Ovary (tissue), 7 donors: ENCODE measurements at regions not wholly inside any gene's neighbourhood (a gene's known extent, or its start where the extent isn't known, plus 50 kb on each side); places are given as distances from the start of the nearest gene placed in this dataset.

ENCODE experiments used
- DNase-seq, 5 donors: peaks; one replicate each; pipeline ENCODE4 v3.0.0-alpha.2; 2019 to 2020
- H3K27ac ChIP-seq, 2 donors: fragments of 200-600 bp; one replicate each; pipeline versions ENCODE4 v1.5.1 to v1.8.0; 2019 to 2022
- H3K27me3 ChIP-seq: fragments of 200-600 bp; one replicate; pipeline ENCODE4 v1.8.0; 2022
- H3K36me3 ChIP-seq: fragments of 200-600 bp; sonication (generic); one replicate; pipeline ENCODE4 v1.5.1; 2019
- H3K4me1 ChIP-seq: one replicate; pipeline ENCODE4 v1.8.1; 2013; ENCODE audit warnings: mild to moderate bottlenecking, moderate library complexity; ENCODE audit not compliant: insufficient read depth
- H3K4me3 ChIP-seq: fragments of 200-600 bp; sonication (generic); one replicate; pipeline ENCODE4 v1.5.1; 2017
- H3K9me3 ChIP-seq, 2 donors: fragments of 200-600 bp in 1 of 2; sonication (generic) in 1 of 2; one replicate each; pipeline versions ENCODE4 v1.5.1 to v1.8.1; 2013 to 2019; ENCODE audit warnings: mild to moderate bottlenecking in 1 of 2, moderate library complexity in 1 of 2
- EP300 ChIP-seq: sonication (generic); formaldehyde crosslinking; IDR thresholded peaks from one replicate; pipeline ENCODE4 v1.6.1; 2017; ENCODE audit warnings: antibody characterized with exemption
- POLR2A ChIP-seq: fragments of 450-650 bp; IDR thresholded peaks from one replicate; pipeline ENCODE4 v1.6.1; 2017; ENCODE audit warnings: antibody characterized with exemption, mild to moderate bottlenecking, moderate library complexity
- WGBS, 3 donors: extraction: QIAGEN DNeasy Blood & Tissue Kit in 1 of 3; methylation state at CpG; one replicate each; pipeline versions ENCODE4 v1.1.5 to v1.1.7; 2013 to 2017; 5-methylcytosine and 5-hydroxymethylcytosine counted together
- intact Hi-C, 4 donors: fragments of 100-400 bp; cut with DNase I; formaldehyde crosslinking; loops; one replicate each; pipeline versions ENCODE4 v1.11.0 to v1.15.1; 2022 to 2023
- TF ChIP-seq, protein P1 (sequence below), 3 donors: fragments of 450-650 bp in 2 of 3; fragments of 200-600 bp in 1 of 3; IDR thresholded peaks; one replicate each; pipeline versions ENCODE4 v1.5.1 to v1.8.0; 2016 to 2022; ENCODE audit warnings: antibody characterized with exemption in 3 of 3, mild to moderate bottlenecking in 1 of 3
- donor health status: DM: no; HTN: no; CAD: no; lungs with moderate emphysema.
- donor health status: DM: no; HTN: no; CAD: no.
- donor health status: Bipolar disorder and iron deficiency.
- donor health status: DM: no; HTN: no; CAD: no.
- donor health status: DM: yes; HTN: yes; CAD: no.

DNA sequence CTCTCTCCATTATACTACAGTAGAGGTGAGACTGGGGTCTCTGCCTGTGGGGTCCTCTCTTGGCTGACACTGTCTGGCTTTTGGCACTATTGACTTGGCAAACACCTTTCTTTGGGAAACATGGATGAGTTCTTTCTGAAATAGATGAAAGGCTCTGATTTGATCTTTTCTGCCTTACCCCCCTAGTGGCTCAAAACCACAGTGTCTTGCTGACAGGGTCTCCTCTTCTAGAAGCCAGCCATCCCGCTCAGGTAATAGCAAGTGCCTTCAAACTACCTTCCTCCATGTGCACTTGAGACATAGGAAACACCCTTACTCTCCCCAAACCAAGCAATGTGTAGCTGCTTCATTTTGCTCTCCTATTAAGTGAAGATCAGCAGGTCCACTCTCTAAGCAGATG lies 260.4 kb downstream of the BRINP2 start:
- Histone ChIP-seq H3K36me3 (no peaks in the 10 kb centered on the region), H3K27me3 (no peaks in the 10 kb centered on the region), H3K27ac (no peak overlapping the region), H3K9me3 (no peaks in the 10 kb centered on the region), H3K4me1 (no peaks in the 10 kb centered on the region), H3K4me3 (no peak overlapping the region)
- 42 to 86% (median 52%) methylated on average over 1 of the region's 1 CpG for WGBS, 3 donors
- DNase-seq: no peak
- TF ChIP-seq EP300 (no peak), POLR2A (no peak)
- TF ChIP-seq, protein P1, sequence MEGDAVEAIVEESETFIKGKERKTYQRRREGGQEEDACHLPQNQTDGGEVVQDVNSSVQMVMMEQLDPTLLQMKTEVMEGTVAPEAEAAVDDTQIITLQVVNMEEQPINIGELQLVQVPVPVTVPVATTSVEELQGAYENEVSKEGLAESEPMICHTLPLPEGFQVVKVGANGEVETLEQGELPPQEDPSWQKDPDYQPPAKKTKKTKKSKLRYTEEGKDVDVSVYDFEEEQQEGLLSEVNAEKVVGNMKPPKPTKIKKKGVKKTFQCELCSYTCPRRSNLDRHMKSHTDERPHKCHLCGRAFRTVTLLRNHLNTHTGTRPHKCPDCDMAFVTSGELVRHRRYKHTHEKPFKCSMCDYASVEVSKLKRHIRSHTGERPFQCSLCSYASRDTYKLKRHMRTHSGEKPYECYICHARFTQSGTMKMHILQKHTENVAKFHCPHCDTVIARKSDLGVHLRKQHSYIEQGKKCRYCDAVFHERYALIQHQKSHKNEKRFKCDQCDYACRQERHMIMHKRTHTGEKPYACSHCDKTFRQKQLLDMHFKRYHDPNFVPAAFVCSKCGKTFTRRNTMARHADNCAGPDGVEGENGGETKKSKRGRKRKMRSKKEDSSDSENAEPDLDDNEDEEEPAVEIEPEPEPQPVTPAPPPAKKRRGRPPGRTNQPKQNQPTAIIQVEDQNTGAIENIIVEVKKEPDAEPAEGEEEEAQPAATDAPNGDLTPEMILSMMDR (IDR thresholded peaks at IDR 0.05): no peak
- intact Hi-C loops: no loop called here

DNA sequence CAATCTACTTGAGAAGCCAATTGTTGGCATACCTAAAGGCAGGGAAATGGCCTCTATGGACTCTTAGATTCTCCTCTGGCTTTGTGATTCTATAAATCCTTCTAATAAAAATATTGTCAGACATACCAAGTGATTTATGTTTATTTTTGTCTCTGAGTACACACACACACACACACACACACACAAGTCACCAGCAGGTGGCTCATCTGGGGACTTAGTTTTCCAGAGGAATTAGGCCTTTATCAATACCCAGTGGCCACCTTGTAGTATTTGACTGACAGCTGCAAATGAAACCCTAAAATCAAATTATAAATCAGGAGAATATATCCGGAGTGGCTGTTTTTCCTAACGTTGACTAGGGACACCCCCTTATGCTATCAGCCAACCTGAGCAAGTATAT lies 258.5 kb downstream of the BRINP2 start:
- Histone ChIP-seq H3K4me3 (no peak overlapping the region), H3K9me3 (no peaks in the 10 kb centered on the region), H3K4me1 (no peaks in the 10 kb centered on the region), H3K36me3 (no peaks in the 10 kb centered on the region), H3K27me3 (no peaks in the 10 kb centered on the region), H3K27ac (no peak overlapping the region)
- no peak for DNase-seq
- intact Hi-C loops: no loop called here
- WGBS, 3 donors: 66 to 76% (median 69%) methylated on average over 2 of the region's 2 CpGs
- TF ChIP-seq EP300 (no peak), POLR2A (no peak)
- TF ChIP-seq, protein P1 (IDR thresholded peaks at IDR 0.05): no peak

DNA sequence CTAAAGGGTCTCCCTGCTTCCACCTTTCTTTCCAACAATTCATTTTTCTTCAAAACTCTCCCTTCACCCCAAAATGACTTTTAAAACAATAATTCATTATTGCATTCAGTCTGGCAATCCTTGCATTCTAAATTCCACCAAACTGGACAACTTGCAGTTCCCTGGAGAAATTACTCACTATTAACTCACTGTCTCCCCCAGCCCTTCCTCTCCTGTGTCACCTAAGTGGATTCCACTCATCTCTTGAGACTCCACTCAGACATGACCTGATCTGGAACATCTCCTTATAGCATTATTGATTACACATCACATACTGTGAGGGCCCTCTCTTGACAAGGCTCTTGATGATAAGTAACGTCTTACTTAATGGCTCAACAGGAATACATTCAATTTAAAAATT lies 257.1 kb downstream of the BRINP2 start:
- Histone ChIP-seq H3K27me3 (no peaks in the 10 kb centered on the region), H3K4me3 (no peak overlapping the region), H3K4me1 (no peaks in the 10 kb centered on the region), H3K9me3 (no peaks in the 10 kb centered on the region), H3K36me3 (no peaks in the 10 kb centered on the region), H3K27ac (no peak overlapping the region)
- WGBS, 3 donors: 75 to 84% (median 80%) methylated on average over 1 of the region's 1 CpG
- no peak for TF ChIP-seq EP300
- TF ChIP-seq POLR2A: no peak
- TF ChIP-seq, protein P1 (IDR thresholded peaks at IDR 0.05): no peak
- DNase-seq: no peak
- intact Hi-C loops: no loop called here

DNA sequence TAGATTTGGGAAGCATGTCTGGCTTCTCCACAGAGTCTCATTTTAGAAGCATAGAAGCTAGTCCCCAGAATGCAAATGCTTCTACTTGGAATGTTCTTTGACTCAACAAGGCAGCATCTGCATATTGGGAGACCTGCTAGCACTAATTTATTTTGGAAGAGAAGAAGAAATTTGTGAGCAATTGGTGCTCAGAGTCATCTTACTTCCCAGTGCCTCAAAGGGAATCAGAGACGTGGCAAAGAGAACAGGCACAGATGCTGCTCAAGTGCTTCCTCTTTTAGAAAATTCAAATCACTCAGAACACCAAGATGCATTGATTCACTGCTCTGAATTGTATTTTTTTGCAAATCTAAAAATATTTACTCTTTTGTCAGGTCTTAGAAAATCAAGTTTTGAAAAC lies 255.7 kb downstream of the BRINP2 start:
- Histone ChIP-seq H3K36me3 (no peaks in the 10 kb centered on the region), H3K4me1 (no peaks in the 10 kb centered on the region), H3K27ac (no peak overlapping the region), H3K9me3 (no peaks in the 10 kb centered on the region), H3K4me3 (no peak overlapping the region), H3K27me3 (no peaks in the 10 kb centered on the region)
- WGBS, 3 donors: 49 to 74% (median 59%) methylated on average over 1 of the region's 1 CpG
- TF ChIP-seq, protein P1 (IDR thresholded peaks at IDR 0.05): no peak
- TF ChIP-seq EP300 (no peak), POLR2A (no peak)
- intact Hi-C loops: no loop called here
- DNase-seq: no peak

DNA sequence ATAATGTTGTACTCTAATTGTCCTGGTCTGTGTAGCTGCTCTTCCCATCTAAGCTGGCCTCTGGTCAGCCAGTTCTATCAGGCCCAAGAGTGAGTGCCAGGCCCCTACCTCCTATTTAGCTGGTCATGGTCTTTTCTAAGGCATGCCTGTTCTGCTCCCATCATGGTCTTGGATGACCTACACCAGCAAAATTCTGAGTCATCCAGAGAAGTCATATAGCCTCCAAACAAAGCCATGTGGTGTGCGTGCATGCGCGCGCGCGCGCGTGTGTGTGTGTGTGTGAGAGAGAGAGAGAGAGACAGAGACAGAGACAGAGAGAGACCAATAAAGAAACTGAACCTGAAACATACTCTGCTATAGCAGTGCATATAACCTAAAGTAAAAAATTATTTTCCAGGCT lies 254.4 kb downstream of the BRINP2 start:
- TF ChIP-seq, protein P1 (IDR thresholded peaks at IDR 0.05): no peak
- no peak for TF ChIP-seq EP300
- TF ChIP-seq POLR2A: no peak
- Histone ChIP-seq H3K9me3 (no peaks in the 10 kb centered on the region), H3K27me3 (no peaks in the 10 kb centered on the region), H3K27ac (no peak overlapping the region), H3K4me1 (no peaks in the 10 kb centered on the region), H3K36me3 (no peaks in the 10 kb centered on the region), H3K4me3 (no peak overlapping the region)
- 65 to 87% (median 82%) methylated on average over 8 of the region's 8 CpGs for WGBS, 3 donors
- no peak for DNase-seq
- intact Hi-C loops: no loop called here
